ENCODE measurements at regions not wholly inside any gene's neighbourhood (a gene's known extent, or its start where the extent isn't known, plus 50 kb on each side); places are given as distances from the start of the nearest gene placed in this dataset.

- no peak for DNase-seq
Observed at GRCh38 chr1:221946768-221947167, 204.9 kb upstream of the DUSP10 start.

DNA sequence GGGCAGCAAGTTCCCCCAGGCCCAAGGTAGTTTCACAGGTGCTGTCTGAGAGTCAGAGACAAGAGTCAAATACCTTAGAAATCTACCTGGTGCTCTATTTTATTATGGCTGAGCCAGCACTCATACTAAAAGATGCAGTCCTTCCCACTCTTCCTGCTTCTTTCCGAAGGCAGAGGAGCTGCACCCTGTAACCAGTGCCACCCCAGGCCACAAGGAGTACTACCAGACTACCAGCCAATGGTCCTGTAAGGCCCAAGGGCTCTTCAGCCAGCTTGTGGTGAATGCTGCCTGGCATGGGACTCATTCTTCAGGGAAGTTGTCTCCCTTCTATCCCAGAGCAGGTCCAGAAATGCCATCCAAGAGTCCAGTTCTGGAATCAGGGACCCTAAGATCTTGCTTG, 203.8 kb upstream of the DUSP10 start:
- DNase-seq: no peak

- DNase-seq: no peak
Observed at GRCh38 chr1:221944247-221944870, 202.5 kb upstream of the DUSP10 start.

- no peak for DNase-seq
Observed at GRCh38 chr1:221940631-221941030, 198.7 kb upstream of the DUSP10 start.

DNA sequence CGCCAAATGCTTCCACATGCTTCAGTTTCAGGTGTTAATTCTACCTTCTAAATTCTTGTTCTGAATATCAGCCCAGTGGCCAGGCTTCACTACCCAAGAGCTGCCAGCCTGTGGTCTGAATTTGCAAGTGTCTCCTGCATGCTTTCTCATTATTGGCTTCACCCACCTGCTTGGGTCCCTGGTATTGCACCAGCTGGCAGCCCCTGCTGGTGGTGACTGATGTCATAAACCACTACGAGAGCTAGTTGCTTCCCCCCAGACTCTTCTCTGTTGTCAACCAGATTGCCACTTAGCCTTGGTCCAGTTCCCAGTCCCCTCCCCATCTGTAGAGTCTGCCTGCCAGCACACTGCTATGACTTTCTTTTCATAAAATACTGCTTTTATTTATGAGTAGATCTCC, 197.7 kb upstream of the DUSP10 start:
- DNase-seq: no peak

DNA sequence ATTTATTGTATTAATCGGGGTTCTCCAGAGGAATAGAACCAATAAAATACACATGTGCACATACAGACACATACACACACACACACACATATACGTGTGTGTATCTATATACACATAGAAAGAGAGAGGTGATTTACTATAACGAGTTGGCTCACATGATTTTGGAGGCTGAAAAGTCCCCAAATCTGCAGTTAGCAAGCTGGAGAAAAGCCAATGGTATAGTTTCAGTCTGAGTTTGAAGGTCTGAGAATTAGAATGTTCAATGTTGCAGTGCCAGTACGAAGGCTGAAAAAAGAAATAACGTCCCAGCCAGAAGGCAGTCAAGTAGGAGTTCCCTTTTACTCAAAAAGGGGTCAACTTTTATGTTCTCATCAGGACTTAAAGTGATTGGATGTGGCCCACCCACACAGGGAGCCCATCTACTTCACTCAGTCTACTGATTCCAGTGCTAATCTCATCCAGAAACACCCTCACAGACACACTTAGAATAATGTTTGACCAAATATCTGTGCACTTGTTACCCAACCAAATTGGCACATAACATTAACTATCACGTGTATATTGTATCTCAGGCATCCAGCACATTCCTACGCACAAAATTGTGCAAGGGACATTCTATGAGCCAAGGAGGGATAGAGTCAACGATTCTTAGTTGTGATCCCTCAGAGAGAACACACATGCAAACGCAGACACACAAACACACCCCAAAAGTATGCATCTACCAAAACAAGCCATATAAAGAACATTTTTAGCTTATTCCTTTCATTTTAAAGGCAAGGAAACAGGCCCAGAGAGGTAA, 195.5 kb upstream of the DUSP10 start:
- DNase-seq: no peak

DNA sequence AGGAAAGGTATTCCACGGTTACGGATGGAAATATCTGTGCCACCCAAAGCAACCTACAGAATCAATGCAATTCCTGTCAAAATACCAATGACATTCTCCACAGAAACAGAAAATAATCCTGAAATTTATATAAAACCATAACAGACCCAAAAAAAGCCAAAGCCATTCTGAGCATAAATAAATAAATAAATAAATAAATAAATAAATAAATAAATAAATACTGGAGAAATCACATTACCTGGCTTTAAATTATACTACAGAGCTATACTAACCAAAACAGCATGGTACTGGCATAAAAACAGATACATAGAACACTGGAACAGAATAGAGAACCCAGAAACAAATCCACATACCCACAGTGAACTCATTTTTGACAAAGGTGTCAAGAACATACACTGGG, 191.9 kb upstream of the DUSP10 start:
- DNase-seq: no peak

- DNase-seq: no peak
Observed at GRCh38 chr1:221926441-221926840, 184.6 kb upstream of the DUSP10 start.

DNA sequence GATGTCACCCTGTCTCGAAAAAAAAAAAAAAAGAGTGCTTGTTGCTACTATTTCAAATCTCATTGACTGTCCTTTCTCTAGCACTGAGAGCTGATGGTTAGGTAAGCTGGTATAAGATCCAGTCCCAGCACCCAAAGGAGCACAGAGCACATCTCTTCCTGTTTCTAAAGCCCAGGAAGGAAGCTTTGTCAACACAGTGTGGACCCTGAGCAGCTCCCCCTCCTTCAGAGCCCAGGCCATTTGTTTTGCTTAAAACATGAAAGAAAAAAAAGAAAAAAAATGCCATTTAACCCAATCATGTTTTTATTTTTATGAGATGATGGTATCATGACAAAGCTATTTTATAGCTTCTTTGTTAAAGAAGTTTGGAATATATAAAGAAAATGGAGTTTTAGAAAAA, 184.1 kb upstream of the DUSP10 start:
- no peak for DNase-seq

DNA sequence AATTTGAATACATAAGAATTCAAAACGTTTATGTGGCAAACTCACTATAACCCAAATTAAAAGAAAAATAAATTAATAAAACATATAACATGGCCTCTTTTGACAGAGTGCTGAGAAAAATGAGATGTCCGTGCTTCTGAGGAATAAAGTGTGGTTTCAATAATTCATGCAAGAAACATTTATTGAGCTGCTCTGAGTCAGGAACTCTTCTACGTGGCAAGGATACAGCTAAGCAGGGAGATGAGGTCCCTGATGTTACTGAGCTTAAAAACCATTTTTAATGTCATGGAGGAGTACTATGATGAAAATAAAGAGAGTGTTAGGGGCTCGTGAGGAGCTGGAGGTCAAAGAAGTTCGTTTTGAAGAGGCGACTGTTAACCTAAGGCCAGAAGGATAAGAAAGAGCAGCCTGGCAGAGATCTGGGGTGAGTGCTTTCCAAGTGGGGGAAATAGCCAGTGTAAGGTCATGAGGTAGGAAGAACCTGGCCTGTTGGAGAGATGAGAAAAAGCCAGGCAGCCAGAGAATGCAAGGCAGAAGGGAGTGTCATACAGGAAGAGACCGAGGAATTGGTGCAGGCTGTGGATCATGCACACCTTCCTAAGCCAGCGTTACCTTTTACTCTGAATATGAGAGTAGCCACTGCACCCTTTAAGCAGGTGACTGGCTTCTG, 182.2 kb upstream of the DUSP10 start:
- DNase-seq: no peak

DNA sequence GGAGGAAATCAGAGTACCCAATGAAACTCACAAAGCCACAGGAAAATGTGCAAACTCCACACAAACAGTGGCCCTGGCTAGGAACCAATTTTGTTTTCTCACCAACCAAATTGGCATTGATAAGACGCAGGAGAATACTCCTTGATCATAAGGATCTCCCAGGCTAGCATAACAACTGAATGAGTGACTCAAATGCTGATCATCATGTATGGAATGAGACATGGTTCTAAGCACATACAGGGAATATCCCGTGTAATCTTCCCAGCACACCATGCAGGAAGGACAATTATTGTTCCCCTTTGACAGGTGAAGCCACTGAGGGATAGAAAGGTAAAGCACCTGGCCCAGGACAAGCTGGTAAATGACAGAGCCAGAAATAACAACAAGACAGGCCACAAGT, 180.0 kb upstream of the DUSP10 start:
- no peak for DNase-seq

DNA sequence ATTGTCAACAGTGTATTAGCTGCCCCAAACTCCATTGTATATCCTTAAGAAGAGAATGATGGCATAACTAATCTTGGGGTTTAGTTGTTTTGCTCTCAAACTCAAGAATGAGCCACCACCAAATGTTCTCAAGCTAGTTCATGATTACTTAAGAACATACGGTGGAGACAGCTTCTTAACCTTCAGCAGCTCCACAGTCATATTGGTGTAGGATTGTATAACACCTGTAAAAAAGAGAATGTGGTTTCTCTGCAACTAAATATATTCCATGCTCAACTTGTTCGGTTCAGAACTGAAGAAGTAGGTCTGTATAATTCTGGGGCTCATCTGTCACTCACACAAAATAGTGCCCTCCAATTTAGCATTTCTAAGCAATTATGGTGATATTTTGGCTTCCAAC, 177.9 kb upstream of the DUSP10 start:
- DNase-seq: no peak

DNA sequence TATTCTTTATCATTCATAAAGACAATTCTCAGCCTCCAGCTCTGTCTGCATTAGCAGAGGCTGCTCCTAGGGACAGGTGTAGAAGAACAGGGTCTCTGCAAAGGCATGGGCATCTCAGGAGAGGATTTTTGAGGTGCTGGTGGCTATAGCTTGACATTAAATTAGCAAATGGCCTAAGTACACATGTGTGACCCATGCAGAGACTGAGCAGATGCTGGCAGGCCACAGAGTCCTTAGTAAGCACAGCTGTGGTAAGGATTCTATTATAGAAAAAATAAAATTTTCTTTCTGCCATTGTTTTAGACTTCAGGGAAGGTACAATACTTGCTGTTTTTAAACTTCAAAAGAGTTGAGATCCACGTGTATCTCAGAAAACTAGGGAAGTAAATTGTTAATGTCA, 177.5 kb upstream of the DUSP10 start:
- no peak for DNase-seq

DNA sequence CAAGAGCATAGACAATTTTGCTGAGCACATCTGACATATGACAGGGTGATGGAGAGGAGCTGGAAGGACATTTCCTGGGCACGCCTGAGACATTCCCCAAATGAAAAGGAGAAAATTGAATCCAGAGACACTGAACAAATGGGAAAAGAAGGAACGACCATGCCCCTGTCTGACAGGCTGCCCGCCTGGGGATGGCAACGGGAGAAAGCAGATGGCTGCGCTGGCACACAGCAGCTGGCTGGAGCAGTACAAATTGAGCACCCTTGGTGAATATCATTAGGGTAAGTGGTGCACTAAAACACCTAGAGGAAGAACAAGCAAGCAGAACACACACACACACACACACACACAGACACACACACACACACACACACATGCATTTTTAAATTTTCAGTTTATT, 174.3 kb upstream of the DUSP10 start:
- no peak for DNase-seq

DNA sequence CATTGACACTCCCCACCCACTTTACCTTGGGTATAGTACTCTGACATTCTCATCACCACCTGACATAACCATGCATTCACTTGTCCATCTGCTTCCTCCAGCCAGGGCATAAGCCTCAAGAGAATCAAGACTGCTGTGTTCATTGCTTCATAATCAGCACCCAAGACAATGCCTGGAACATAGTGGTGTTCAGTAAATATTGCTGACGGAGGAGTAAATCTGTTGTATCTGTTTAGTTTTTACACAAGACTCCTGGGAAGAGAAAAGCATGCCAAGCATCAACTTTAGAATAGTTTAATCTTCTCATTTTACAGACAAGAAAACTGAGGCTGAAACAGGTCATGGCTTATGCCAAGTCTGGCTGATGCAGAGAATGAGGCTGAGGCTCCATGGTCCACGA, 173.9 kb upstream of the DUSP10 start:
- no peak for DNase-seq

DNA sequence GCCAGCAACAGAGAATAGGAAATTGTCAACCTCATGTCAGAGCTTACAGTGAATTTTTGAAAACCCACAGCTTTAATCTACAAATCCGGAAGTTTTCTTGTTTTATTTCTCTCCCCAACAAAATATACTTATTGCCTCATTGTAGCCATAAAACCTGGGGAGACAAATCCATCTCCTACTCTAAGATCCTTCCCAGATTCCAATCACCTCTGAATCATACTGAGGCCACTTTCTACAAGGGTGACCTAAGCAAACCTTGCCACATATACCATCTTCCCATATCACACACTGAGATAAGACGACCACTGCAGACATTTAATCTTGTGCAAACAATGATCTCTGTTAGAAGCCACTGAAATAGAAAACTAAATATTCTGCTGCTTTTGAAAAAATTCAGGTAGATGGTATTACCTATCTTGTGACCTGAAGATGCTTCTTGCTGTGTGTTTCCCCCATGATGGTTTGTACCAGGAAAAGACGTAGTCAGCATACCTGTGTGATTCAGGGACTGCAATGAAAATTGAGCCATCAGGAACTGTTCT, 171.5 kb upstream of the DUSP10 start:
- no peak for DNase-seq

GRCh38 chr1:221912230-221912629, 170.3 kb upstream of the DUSP10 start:
- DNase-seq: no peak

DNA sequence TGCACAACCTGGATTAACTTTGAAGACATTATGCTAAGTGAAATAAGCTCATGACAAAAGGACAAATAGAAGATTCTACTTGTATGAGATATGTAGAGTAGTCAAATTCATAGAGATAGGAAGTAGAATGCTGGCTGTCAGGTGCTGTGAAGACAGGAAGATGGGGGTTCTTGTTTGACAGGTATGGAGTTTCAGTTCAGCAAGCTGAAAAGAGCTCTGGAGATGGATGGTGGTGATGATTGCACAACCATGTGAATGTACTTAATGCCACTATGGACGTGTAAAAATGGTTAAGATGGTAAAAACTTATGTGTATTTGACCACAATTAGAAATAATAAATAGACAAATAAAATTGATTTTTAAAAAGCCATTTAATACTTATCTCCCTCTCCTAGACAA, 169.8 kb upstream of the DUSP10 start:
- DNase-seq: no peak

DNA sequence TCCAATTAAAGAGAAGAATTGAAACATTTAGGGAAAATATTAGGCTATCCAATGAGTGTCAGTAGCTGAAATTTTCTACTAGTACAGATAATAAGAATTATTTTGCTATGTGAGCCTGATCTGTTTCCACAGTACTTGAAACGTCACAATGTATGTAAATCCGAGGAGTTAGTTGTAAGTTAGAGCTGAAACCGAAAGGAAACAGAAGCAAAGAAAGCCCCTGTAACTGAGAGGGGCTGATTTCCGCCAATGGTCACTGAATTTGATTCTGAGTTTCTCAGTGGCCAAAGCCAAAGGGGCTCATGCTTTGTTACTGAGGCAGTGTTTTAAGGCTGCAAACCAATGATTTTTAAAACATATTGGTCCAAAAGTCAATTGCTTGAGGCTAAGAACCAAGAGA, 168.3 kb upstream of the DUSP10 start:
- no peak for DNase-seq

GRCh38 chr1:221908573-221908972, 166.7 kb upstream of the DUSP10 start:
- DNase-seq: no peak

- no peak for DNase-seq
Observed at GRCh38 chr1:221907166-221907932, 165.5 kb upstream of the DUSP10 start.

- no peak for DNase-seq
Observed at GRCh38 chr1:221905802-221906201, 163.9 kb upstream of the DUSP10 start.

- DNase-seq: no peak
Observed at GRCh38 chr1:221904319-221904718, 162.4 kb upstream of the DUSP10 start.

All from activated CD8-positive, alpha-beta memory T cell treated with anti-CD3 and anti-CD28 coated beads, Interleukin-2, amount 50 U/mL, for 4 hours (primary cell).